ENCODE measurements at regions not wholly inside any gene's neighbourhood (a gene's known extent, or its start where the extent isn't known, plus 50 kb on each side); places are given as distances from the start of the nearest gene placed in this dataset.

DNA sequence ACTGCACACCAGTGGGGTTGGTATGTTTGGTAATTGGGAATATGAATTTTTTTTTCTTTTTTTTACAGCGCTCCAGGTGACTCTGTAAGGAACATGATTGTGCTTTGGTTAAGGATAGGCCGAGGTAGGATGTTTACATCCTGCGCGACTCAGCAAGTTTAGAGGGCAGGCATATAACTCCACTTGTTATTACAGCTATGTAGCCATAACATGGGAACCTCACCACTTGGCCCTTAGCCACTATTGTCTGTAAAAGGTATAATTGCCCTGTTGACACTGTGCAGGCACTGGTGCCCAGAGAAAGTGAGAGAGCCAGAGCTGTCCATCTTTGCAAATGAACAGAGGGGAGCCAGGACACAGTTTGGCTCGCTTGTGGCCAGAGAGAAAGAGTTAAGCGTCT, 172.9 kb downstream of the MCHR2 start (continued):
- TF ChIP-seq, protein P1, sequence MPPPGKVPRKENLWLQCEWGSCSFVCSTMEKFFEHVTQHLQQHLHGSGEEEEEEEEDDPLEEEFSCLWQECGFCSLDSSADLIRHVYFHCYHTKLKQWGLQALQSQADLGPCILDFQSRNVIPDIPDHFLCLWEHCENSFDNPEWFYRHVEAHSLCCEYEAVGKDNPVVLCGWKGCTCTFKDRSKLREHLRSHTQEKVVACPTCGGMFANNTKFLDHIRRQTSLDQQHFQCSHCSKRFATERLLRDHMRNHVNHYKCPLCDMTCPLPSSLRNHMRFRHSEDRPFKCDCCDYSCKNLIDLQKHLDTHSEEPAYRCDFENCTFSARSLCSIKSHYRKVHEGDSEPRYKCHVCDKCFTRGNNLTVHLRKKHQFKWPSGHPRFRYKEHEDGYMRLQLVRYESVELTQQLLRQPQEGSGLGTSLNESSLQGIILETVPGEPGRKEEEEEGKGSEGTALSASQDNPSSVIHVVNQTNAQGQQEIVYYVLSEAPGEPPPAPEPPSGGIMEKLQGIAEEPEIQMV (CRISPR knock-in tag; IDR thresholded peaks at IDR 0.05; ENCODE audit: low read depth) = no peak
- TF ChIP-seq RFXANK (CRISPR knock-in tag; IDR thresholded peaks at IDR 0.05) = no peak

DNA sequence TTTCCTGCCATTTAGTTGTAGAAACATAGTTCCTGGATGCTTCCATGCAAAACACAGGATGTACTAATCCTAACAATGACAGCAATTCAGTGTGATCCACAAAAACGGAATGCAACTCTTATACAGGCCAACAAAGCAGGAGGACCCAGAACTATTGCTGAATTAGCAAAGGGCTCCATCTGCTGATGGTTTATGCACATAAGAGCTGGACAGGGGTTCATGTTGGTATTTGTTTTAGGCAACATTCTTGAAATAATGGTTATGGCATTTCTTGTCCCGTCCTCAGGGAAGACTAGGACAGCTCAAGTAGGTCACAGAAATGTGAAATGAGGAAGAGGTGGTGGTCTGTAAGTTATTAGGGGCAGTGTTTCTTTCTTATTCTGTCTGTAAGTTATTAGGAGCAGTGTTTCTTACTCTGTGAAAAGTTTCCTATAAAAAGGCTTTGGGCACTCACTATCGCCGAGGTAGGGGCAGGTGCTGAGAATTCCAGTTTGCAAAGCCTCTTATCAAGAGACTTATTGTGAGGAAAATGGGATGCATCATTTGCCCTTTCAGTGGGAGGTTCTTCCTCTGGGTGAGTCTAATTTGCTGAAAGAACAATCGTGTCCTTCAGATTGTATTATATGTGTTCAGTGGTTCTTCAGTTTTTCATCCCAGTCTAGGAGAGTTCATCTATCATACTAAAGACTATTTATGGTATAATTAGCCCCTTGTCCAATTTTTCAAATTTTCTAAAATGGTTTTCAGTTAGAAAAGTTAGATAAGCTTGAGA, 171.1 kb downstream of the MCHR2 start:
- CTCF ChIA-PET (ENCODE audit: low intra/inter-chr PET ratio, low total read pairs) = interaction anchor here (1.2 to 1.3 kb wide), 2 partner anchors 234 to 355 kb away, joined by 4 to 5 read pairs; no protein-coding TSS in a partner anchor
- in situ Hi-C loops (cut with HindIII; ENCODE audit: extremely low pct_ligation_motif_present, low pct_unique_long_range_greater_than_20kb) (loop anchor here (10.0 to 25.0 kb wide), 2 partner anchors 238 to 486 kb away; partner anchors contain the start of gene FAXC), intact Hi-C loops (cut with micrococcal nuclease; ENCODE audit: unreplicated experiment) (loop anchor here (5.0 kb wide), 3 partner anchors 236 to 491 kb away; no protein-coding TSS in a partner anchor)
- H3K4me1 ChIP-seq (ENCODE audit: insufficient read depth, low read length) = peaks cover 7% of the 10 kb centered on the region
- H3K4me3 ChIP-seq (replicated peaks in 1 of 3; ENCODE audit: insufficient read depth in 1 of 3, low read depth in 2 of 3, low read length in 3 of 3) = peak overlapping the region in 1 of 3 experiments; percentile 23; a peak in 2 of 6 replicates
- no peak overlapping the region for H2AFZ ChIP-seq (ENCODE audit: low read length)
- DNase-seq (ENCODE audit: low spot score) (peak; percentile 64), FAIRE-seq (peak; percentile 82), ATAC-seq (peak; percentile 99)
- H3K79me2 ChIP-seq (ENCODE audit: insufficient read depth, low read length) = no peaks in the 10 kb centered on the region
- H4K20me1 ChIP-seq (ENCODE audit: insufficient read depth, low read length) = no peaks in the 10 kb centered on the region
- H3K27ac ChIP-seq (ENCODE audit: extremely low read length, insufficient read depth, low read length) = no peak overlapping the region
- 0% methylated on average over 5 of the region's 5 CpGs for WGBS (ENCODE audit: low lambda C conversion rate)
- POLR2A ChIA-PET = no interaction called here
- peak overlapping the region; percentile 46; the same call in 1 of the 2 replicates for H3K4me2 ChIP-seq (ENCODE audit: low read depth, low read length)
- TF ChIP-seq RAD21 (CRISPR knock-in tag; IDR thresholded peaks at IDR 0.05) (peak; percentile 57), STAG1 (CRISPR knock-in tag; IDR thresholded peaks at IDR 0.05) (peak; percentile 76), FOXA1 (IDR thresholded peaks at IDR 0.05) (no peak), FOXA1 (CRISPR knock-in tag; IDR thresholded peaks at IDR 0.05) (peak; percentile 41; the same call in 1 of the 2 replicates), TEAD3 (CRISPR knock-in tag; optimal IDR thresholded peaks at IDR 0.05; ENCODE audit: borderline replicate concordance) (peak; percentile 34), SMC3 (IDR thresholded peaks at IDR 0.05; ENCODE audit: low read length) (peak; percentile 59), BRD4 (CRISPR knock-in tag; IDR thresholded peaks at IDR 0.05) (no peak), CREM (IDR thresholded peaks at IDR 0.05) (no peak), CREM (CRISPR knock-in tag; IDR thresholded peaks at IDR 0.05) (no peak), MAFF (IDR thresholded peaks at IDR 0.05; ENCODE audit: low read depth, low read length) (peak; percentile 54; the same call in 1 of the 2 replicates), ZNF44 (CRISPR knock-in tag; IDR thresholded peaks at IDR 0.05) (no peak), MAFK (conservative IDR thresholded peaks at IDR 0.05 in 1 of 2, IDR thresholded peaks at IDR 0.05 in 1 of 2; ENCODE audit: low read length in 2 of 2) (peak; percentile 10 to 49; a peak in 2 of 4 replicates), KLF13 (CRISPR knock-in tag; IDR thresholded peaks at IDR 0.05) (no peak)
- TF ChIP-seq, protein P2, sequence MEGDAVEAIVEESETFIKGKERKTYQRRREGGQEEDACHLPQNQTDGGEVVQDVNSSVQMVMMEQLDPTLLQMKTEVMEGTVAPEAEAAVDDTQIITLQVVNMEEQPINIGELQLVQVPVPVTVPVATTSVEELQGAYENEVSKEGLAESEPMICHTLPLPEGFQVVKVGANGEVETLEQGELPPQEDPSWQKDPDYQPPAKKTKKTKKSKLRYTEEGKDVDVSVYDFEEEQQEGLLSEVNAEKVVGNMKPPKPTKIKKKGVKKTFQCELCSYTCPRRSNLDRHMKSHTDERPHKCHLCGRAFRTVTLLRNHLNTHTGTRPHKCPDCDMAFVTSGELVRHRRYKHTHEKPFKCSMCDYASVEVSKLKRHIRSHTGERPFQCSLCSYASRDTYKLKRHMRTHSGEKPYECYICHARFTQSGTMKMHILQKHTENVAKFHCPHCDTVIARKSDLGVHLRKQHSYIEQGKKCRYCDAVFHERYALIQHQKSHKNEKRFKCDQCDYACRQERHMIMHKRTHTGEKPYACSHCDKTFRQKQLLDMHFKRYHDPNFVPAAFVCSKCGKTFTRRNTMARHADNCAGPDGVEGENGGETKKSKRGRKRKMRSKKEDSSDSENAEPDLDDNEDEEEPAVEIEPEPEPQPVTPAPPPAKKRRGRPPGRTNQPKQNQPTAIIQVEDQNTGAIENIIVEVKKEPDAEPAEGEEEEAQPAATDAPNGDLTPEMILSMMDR (CRISPR knock-in tag; IDR thresholded peaks at IDR 0.05) = peak; percentile 76
- TF ChIP-seq, protein P3, sequence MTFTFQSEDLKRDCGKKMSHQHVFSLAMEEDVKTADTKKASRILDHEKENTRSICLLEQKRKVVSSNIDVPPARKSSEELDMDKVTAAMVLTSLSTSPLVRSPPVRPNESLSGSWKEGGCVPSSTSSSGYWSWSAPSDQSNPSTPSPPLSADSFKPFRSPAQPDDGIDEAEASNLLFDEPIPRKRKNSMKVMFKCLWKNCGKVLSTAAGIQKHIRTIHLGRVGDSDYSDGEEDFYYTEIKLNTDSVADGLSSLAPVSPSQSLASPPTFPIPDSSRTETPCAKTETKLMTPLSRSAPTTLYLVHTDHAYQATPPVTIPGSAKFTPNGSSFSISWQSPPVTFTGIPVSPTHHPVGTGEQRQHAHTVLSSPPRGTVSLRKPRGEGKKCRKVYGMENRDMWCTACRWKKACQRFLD (CRISPR knock-in tag; IDR thresholded peaks at IDR 0.05; ENCODE audit: borderline replicate concordance) = no peak
- H3K27me3 ChIP-seq (ENCODE audit: control insufficient read depth in 1 of 2, insufficient read depth in 2 of 2, low read length in 2 of 2) = no peaks in the 10 kb centered on the region; a peak in 1 of 5 replicates
- BruUV-seq (replicated peaks) = no TSS peak
- no peak overlapping the region for H3K9ac ChIP-seq (ENCODE audit: insufficient read depth, low read depth, low read length)
- no peaks in the 10 kb centered on the region for H3K36me3 ChIP-seq (replicated peaks in 1 of 2; ENCODE audit: control insufficient read depth in 1 of 2, insufficient read depth in 2 of 2, low read length in 2 of 2)
- H3K9me3 ChIP-seq (ENCODE audit: low read length) = no peaks in the 10 kb centered on the region
